Transverse colon (tissue), 4 donors: ENCODE measurements at regions not wholly inside any gene's neighbourhood (a gene's known extent, or its start where the extent isn't known, plus 50 kb on each side); places are given as distances from the start of the nearest gene placed in this dataset.

Experiments
- DNase-seq: peaks from one replicate; pipeline ENCODE4 v3.0.0-alpha.2; 2019
- H3K27ac ChIP-seq, 4 donors: fragments of 200-600 bp; sonication (generic); 2 replicates each; pipeline ENCODE4 v1.5.1; 2016 to 2018; ENCODE audit warnings: inconsistent platforms in 4 of 4
- H3K27me3 ChIP-seq: fragments of 200-600 bp; sonication (generic); 2 replicates; pipeline ENCODE4 v1.5.1; 2017; ENCODE audit warnings: inconsistent platforms
- H3K36me3 ChIP-seq, 4 donors: fragments of 200-600 bp; sonication (generic); 2 replicates each; pipeline ENCODE4 v1.5.1; 2017 to 2019; ENCODE audit warnings: inconsistent platforms in 4 of 4
- H3K4me1 ChIP-seq, 4 donors: fragments of 200-600 bp; sonication (generic); 2 replicates each; pipeline ENCODE4 v1.5.1; 2017 to 2020; ENCODE audit warnings: inconsistent platforms in 4 of 4
- H3K4me3 ChIP-seq, 4 donors: fragments of 200-600 bp; sonication (generic); 1 replicate in 1 of 4; 2 replicates in 3 of 4; pipeline versions ENCODE4 v1.5.1 to v1.6.1; 2017 to 2019; ENCODE audit warnings: inconsistent platforms in 4 of 4
- H3K9me3 ChIP-seq, 2 donors: fragments of 200-600 bp; sonication (generic); 2 replicates each; pipeline ENCODE4 v1.5.1; 2017 to 2019; ENCODE audit warnings: inconsistent platforms in 2 of 2
- CTCF ChIP-seq, 5 experiments: fragments of 200-600 bp in 3 of 5; fragments of 450-650 bp in 2 of 5; sonication (generic) in 3 of 5; IDR thresholded peaks; 1 replicate in 2 of 5; 2 replicates in 3 of 5; pipeline ENCODE4 v1.5.1; 2016 to 2017; ENCODE audit warnings: antibody characterized with exemption in 5 of 5, inconsistent platforms in 3 of 5, mild to moderate bottlenecking in 2 of 5, moderate library complexity in 1 of 5
- EP300 ChIP-seq: sonication (generic); formaldehyde crosslinking; IDR thresholded peaks from one replicate; pipeline ENCODE4 v1.6.1; 2017; ENCODE audit warnings: antibody characterized with exemption, low read depth
- POLR2A ChIP-seq: fragments of 450-650 bp; IDR thresholded peaks from one replicate; pipeline ENCODE4 v1.6.1; 2016; ENCODE audit warnings: antibody characterized with exemption, mild to moderate bottlenecking, moderate library complexity
- POLR2AphosphoS5 ChIP-seq, 3 donors: sonication (generic); formaldehyde crosslinking; IDR thresholded peaks; one replicate each; pipeline ENCODE4 v1.6.1; 2016; ENCODE audit warnings: antibody characterized with exemption in 3 of 3
- WGBS, 2 donors: methylation state at CpG; one replicate each; pipeline ENCODE4 v1.1.5; 2018; ENCODE audit warnings: low coverage in 1 of 2; 5-methylcytosine and 5-hydroxymethylcytosine counted together
- in situ Hi-C, 4 donors: fragments of 200-750 bp; cut with MboI; loops; one replicate each; pipeline versions ENCODE4 v1.15.0 to v1.15.1; 2017; ENCODE audit warnings: low sequenced_read_pairs in 3 of 4, low pct_ligation_motif_present in 1 of 4, low pct_unique_long_range_greater_than_20kb in 1 of 4
- intact Hi-C: fragments of 100-400 bp; cut with DNase I; formaldehyde crosslinking; loops from one replicate; pipeline ENCODE4 v1.15.1; 2023; ENCODE audit warnings: low total_unique reads

GRCh38 chr3:180855956-180856355 is 56.5 kb upstream of the FXR1 start:
- no peak for TF ChIP-seq POLR2A
- TF ChIP-seq CTCF (IDR thresholded peaks at IDR 0.05) = no peak
- TF ChIP-seq POLR2AphosphoS5 (IDR thresholded peaks at IDR 0.05) = no peak
- TF ChIP-seq EP300 = no peak
- Histone ChIP-seq H3K4me3 (no peak overlapping the region), H3K27ac (no peak overlapping the region), H3K27me3 (no peaks in the 10 kb centered on the region), H3K9me3 (no peaks in the 10 kb centered on the region), H3K4me1 (no peaks in the 10 kb centered on the region), H3K36me3 (no peaks in the 10 kb centered on the region)
- no peak for DNase-seq
- in situ Hi-C loops = no loop called here
- 68 to 86% methylated on average over 3 of the region's 3 CpGs for WGBS, 2 donors
- intact Hi-C loops = no loop called here

GRCh38 chr3:180860180-180860858 is 52.2 kb upstream of the FXR1 start:
- Histone ChIP-seq H3K36me3 (no peaks in the 10 kb centered on the region), H3K9me3 (no peaks in the 10 kb centered on the region), H3K4me3 (no peak overlapping the region), H3K27me3 (no peaks in the 10 kb centered on the region), H3K27ac (no peak overlapping the region), H3K4me1 (no peaks in the 10 kb centered on the region)
- intact Hi-C loops = no loop called here
- in situ Hi-C loops = no loop called here
- no peak for DNase-seq
- TF ChIP-seq POLR2AphosphoS5 (IDR thresholded peaks at IDR 0.05) (no peak), POLR2A (no peak), EP300 (no peak), CTCF (IDR thresholded peaks at IDR 0.05) (no peak)
